Right lobe of liver (tissue), 4 donors: ENCODE measurements at regions not wholly inside any gene's neighbourhood (a gene's known extent, or its start where the extent isn't known, plus 50 kb on each side); places are given as distances from the start of the nearest gene placed in this dataset.

Experiments used
- POLR2A ChIP-seq: fragments of 450-650 bp; IDR thresholded peaks from one replicate; pipeline ENCODE4 v1.6.1; 2017; ENCODE audit warnings: antibody characterized with exemption, mild to moderate bottlenecking
- TF ChIP-seq, protein P1 (sequence below), 4 donors: fragments of 200-600 bp in 3 of 4; fragments of 450-650 bp in 1 of 4; IDR thresholded peaks; one replicate each; pipeline versions ENCODE4 v1.5.1 to v1.8.0; 2016 to 2022; ENCODE audit warnings: antibody characterized with exemption in 4 of 4, mild to moderate bottlenecking in 2 of 4
- donor health status: DM: no; HTN: no; CAD: no.
- donor health status: DM: no; HTN: no; CAD: no.
- donor health status: DM: no; HTN: yes; CAD: no.

DNA sequence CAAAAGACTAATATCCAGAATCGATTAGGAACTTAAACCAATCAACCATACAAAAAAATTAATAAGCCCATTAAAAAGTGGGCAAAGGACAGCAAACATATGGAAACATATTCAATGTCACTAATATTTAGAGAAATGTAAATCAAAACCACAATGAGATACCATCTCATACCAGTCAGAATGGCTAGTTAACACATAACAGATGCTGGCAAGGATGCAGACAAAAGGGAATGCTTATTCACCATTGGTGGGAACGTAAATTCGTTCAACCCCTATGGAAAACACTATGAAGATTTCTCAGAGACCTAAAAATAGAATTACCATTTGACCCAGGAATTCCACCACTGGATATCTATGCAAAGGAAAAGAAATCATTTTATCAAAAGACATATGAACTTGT is 468.2 kb upstream of the ST6GAL2 start:
- TF ChIP-seq, protein P1, sequence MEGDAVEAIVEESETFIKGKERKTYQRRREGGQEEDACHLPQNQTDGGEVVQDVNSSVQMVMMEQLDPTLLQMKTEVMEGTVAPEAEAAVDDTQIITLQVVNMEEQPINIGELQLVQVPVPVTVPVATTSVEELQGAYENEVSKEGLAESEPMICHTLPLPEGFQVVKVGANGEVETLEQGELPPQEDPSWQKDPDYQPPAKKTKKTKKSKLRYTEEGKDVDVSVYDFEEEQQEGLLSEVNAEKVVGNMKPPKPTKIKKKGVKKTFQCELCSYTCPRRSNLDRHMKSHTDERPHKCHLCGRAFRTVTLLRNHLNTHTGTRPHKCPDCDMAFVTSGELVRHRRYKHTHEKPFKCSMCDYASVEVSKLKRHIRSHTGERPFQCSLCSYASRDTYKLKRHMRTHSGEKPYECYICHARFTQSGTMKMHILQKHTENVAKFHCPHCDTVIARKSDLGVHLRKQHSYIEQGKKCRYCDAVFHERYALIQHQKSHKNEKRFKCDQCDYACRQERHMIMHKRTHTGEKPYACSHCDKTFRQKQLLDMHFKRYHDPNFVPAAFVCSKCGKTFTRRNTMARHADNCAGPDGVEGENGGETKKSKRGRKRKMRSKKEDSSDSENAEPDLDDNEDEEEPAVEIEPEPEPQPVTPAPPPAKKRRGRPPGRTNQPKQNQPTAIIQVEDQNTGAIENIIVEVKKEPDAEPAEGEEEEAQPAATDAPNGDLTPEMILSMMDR (IDR thresholded peaks at IDR 0.05) = no peak
- TF ChIP-seq POLR2A = no peak
